ENCODE measurements at regions not wholly inside any gene's neighbourhood (a gene's known extent, or its start where the extent isn't known, plus 50 kb on each side); places are given as distances from the start of the nearest gene placed in this dataset.

DNA sequence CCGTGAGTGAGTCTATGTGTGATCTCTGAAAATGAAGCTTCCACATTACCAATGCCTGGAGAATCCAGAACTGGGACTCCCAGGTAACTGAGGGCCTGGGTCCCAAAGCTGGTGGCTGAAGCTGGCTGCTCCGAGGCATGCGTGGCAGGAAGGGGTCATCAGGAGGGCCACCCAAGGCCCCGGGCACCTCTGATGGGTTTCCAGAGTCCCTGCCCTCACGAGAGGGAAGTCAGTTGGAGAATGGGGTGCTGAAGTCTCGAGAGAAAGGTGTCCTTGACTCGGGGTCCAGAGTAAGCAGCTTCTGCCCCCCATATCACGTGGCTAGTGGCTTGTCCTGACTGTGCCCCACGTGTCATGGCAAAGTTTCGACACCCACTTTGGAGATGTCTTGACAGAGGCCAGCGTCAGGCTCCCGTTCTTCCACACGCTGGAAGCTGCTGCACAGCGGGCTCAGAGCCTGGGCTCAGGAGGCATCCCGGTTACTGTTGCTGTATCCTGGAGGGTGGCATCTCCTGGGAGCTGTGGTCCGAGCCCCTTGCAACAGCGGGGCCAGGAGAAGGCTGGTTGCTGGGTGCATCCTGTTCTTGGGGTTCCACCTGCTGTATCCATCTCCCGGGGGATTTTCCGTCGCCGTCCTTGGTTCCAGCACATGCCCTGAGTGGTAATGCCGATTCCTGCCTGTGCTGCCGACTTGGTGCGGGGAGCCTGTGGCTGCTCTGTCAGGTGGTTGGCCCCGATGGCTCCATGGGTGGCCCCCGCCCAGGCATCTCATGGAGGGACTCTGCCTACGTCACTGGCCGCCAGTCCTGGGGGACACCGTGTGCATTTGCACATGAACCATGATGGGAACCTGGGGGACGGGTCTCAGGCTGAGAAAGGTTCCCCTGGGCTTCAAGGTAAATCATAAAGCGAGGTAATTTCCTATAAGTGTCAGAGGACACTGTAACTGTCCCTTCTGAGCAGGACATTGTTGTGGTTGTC lies 183.3 kb upstream of the HDAC4 start:
- no peak for DNase-seq (ENCODE audit: low read depth in 3 of 3, low spot score in 2 of 3)

DNA sequence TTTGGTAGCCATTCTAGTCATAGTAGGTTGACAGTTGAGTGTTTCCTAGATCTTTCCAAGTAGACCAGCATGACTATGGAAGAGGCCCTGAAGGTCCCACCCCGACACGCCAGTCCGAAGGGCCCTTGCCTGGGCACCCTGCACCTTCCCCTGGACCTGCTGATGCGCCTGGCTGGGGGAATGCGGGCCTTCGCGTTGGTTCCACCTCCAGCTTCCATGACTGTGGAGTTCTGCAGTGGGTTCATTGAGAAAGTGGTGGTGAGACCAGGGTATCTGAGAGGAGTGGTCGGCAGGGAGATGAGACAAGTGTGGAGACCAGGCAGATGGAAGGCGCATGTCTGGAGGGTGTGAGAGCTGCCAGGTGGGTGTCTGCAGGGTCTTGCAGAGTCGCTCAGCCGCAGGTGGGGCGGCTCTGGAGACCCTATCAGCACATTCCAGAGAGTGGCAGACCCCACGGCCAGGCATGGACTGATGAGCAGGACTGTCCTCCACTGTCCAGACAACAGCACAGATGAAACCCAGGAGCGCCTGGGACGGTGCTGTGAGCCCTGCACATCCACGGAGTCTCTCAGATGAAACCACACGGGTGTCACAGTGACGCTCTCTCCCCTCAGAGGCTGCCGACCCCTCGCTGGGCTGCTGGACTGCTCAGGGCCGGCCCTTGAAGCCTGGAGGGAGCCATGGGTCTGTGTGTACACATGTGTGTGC lies 182.5 kb upstream of the HDAC4 start:
- no peak for DNase-seq (ENCODE audit: low read depth in 3 of 3, low spot score in 2 of 3)

- no peak for DNase-seq (ENCODE audit: low read depth in 3 of 3, low spot score in 2 of 3)
Measured at GRCh38 chr2:239582476-239582875, 181.7 kb upstream of the HDAC4 start.

DNA sequence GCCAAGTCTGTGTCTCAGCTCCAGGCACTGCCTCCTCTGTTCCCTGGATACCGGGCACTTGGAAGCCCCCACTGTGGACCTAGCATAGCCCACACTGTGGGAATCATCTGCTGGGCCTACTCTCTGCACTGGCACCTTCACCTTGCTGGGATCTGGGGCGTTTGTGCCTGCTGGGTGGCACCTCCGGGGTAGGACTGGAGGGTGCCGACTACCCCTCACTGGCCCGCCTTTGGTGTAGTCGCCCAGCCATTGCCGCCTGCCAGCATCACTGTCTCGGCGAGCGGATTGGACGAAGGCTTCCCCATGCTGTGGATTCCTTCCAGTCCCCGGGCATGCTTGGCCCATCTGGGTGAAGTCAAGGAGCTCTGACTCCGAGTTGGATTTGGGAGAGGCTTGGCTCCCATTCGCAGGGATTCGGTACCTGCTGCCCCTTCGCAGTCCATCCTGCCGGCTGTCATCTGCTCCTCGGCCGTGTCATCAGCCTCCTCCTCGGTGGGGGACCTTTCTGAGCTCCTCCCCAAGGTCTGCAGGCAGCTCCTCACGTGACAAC lies 180.6 kb upstream of the HDAC4 start:
- no peak for DNase-seq (ENCODE audit: low read depth in 3 of 3, low spot score in 2 of 3)

DNA sequence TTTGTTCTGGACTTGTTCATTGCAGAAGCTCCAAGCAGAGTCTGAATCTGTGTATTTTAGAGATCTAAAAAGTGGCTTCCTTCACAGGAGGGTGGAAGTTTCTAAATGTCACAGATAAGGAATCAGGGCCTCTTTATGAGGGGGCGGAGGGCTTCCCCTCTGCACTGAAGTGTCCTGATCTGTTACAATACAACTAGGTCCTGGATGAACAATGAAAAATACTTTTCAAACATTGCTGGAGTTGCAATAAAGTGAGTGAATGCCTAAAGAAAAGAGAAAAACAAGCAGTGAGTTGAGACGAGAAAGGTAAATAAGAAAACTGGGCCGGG lies 179.3 kb upstream of the HDAC4 start:
- DNase-seq (ENCODE audit: low read depth in 3 of 3, low spot score in 2 of 3), result no peak

GRCh38 chr2:239579524-239580198 lies 178.8 kb upstream of the HDAC4 start:
- no peak for DNase-seq (ENCODE audit: low read depth in 3 of 3, low spot score in 2 of 3)

DNA sequence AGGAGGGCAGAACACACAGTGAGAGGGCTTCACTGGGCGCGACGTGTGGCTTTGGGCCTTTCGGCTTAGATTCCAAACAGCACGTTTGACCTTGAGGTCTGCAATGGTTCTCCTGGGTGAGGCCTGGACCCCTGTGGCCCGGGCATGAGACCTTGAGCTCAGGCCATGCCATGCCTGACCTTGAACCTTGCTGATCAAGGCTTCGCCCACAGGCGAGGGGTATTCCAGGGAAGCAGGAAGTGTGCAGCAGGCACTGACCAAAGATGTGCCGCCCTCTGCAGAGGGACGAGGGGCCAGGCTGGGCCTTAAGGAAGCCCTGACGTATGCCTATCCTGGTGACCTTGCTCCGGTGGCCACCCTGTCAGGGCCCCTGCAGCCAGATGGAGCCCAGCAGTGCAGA lies 178.3 kb upstream of the HDAC4 start:
- no peak for DNase-seq (ENCODE audit: low read depth in 3 of 3, low spot score in 2 of 3)

DNA sequence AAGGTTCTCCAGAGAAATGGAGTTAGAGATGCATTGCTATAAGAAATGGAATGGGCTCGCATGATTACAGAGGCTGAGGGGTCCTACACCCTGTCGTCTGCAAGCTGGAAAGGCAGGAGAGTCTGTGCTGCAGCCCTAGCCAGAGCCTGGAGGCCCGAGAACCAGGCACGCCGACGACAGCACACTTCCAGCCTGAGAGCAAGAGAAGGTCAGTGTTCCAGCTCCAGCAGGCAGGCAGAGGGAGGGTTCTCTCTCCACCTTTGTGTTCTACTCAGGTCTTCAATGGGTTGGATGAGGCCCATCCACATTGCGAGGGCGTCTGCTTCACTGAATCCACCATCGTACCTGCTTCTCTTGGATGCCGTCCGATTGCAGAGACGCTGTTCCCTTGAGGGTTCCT lies 177.6 kb upstream of the HDAC4 start:
- no peak for DNase-seq (ENCODE audit: low read depth in 3 of 3, low spot score in 2 of 3)

- no peak for DNase-seq (ENCODE audit: low read depth in 3 of 3, low spot score in 2 of 3)
Measured at GRCh38 chr2:239577935-239578334, 177.1 kb upstream of the HDAC4 start.

DNA sequence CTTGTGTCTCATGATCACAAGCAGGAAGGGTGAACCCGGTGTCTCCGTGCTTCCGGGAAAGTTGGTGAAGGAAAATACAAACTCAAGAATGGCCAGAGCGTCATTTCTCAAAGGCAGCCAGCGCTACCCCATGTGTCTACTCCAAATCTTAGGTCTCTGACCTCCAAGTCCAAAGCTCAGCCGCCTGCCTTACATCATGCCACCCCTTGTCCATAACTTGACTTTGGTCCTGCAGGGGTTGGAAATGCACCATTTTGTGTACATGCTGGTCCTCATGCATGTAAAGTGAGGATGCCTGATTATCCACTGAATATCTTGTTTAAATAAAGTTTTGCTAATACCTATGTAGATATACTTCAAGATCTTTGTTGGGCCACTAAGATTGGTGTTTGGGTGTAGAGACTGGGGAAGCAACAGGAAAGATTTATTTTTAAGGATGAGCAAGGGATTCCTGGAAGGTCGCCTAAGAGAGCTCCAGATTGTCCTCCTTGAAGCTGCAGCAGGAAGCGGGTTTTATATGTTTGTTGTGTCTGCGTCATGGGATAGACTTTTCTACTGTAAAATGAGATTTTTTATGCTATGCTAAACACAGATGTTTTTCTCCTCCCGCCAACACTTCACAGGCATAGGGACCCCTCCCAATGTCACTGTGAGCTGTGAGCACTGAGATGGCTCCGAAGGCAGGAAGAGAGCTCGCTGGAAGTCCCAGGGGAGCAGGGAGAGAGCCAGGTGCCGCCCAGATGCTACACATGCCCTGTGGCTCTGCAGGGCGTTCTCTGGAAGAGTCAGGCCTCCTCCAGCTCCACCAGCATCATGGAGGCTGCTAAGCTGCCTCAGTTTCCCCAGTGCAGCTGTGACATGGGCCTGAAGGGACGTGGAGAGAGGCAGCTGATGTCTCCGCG lies 176.2 kb upstream of the HDAC4 start:
- no peak for DNase-seq (ENCODE audit: low read depth in 3 of 3, low spot score in 2 of 3)

DNA sequence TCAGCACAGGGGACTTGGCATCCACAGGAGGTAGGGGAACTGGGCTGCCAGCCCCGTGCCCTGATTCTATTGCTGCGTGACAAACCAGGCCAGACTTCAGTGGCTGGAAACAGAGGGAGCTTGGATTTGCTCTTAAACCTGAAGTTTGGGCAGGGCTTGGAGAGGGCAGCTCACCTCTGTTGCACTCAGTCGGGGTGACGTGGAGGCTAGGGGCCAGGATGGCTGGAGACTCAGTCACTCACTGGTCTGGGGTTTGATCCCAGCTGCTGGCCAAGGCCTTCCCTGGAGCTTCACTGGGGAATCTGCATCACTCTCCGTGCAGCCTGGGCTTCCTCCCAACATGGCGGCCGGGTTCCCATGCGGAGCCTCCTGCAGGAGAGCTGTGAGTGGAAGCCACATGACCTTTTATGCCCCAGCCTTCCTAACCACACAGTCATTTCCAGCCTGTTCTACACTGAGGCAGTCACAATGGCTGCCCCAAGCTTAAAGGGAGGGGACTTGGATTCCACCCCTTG lies 175.2 kb upstream of the HDAC4 start:
- no peak for DNase-seq (ENCODE audit: low read depth in 3 of 3, low spot score in 2 of 3)

DNA sequence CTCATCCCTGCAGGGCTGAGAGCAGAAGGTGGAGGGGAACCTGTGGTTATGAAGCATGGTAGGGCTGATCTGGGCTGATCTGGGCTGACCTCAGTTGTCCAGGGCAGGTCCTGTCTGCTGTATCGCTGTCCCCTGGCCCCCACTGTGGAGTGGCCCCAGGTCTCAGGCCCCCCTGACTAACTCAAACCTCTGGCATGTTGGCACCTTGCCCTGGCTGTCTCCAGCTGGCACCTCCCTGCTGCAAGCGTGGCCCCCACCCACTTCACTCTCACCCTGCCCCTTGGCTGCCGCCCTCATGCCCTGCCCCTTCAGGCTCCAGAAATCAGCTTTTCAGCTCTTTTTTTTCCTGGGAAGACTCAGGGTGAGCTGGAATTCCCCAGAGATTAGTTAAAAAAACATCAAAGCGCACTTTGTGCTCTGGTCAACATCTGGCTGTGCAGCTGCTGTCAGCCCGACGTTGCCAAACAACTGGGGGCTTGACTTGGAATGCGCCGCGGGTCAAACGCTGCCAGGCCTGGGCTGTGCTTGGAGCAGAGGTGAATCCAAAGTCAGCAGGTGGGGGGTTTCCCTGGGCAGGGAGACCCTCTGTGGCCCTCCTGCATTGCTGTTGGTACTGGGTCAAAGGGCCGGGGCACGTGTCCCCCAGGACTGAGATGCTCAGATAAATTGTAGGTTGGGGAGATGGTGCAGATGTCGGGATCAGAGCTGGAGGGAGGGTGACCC lies 173.8 kb upstream of the HDAC4 start:
- no peak for DNase-seq (ENCODE audit: low read depth in 3 of 3, low spot score in 2 of 3)

DNA sequence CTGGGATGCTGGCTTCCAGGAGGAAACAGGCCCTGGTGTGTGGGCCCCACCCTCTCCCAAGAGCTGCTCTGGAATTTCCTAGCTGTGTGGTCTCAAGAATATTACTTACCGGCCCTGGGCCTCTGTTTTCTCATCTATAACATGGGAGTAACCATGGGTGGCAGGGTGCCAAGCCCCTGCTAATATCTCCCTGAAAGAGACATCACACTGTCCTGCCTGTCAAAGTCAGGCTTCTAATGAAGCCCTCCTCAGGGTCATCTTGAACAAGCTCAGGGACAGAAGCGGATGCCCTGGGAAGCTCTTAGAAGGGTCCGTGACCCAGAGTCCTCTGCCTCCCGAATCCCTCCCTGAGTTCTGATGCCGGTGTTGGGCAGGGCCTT lies 173.2 kb upstream of the HDAC4 start:
- DNase-seq (ENCODE audit: low read depth in 3 of 3, low spot score in 2 of 3), result no peak

GRCh38 chr2:239570971-239571520 lies 170.2 kb upstream of the HDAC4 start:
- DNase-seq (ENCODE audit: low read depth in 3 of 3, low spot score in 2 of 3), result no peak

- no peak for DNase-seq (ENCODE audit: low read depth in 3 of 3, low spot score in 2 of 3)
Measured at GRCh38 chr2:239570216-239570925, 169.6 kb upstream of the HDAC4 start.

DNA sequence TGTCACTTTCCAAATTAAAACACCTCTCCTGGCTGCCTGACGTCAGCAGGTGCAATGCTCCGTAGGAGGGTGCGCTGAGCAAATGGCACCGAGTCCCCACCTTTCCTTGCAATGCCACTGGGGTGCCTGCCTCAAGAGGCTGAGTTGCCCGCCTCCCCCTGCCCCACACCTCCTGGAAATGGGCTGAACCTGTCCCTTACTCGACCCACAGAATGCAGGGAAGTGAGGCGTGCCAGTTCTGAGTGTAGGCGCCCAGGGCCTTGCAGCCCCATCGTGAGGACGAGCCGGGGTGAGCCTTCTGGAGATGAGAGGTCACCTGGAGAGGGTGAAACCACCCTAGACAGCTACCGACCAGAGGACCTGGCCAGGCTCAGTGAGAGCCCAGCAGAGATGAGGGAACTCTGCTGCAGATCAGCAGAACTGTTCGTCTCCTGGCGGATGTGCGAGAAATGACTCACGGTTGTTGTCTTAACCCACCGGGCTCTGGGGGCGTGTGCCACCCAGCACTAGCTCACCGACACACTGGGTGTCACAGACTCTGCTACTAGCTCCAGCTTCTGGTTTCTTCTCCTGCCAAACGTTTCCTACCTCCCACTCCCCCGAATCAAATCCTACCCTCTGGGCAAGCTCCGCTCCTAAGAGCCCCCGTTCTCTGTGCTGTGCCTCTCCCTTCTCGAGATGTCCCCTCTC lies 168.7 kb upstream of the HDAC4 start:
- no peak for DNase-seq (ENCODE audit: low read depth in 3 of 3, low spot score in 2 of 3)

GRCh38 chr2:239568601-239569000 lies 167.8 kb upstream of the HDAC4 start:
- DNase-seq (ENCODE audit: low read depth in 3 of 3, low spot score in 2 of 3), result no peak

DNA sequence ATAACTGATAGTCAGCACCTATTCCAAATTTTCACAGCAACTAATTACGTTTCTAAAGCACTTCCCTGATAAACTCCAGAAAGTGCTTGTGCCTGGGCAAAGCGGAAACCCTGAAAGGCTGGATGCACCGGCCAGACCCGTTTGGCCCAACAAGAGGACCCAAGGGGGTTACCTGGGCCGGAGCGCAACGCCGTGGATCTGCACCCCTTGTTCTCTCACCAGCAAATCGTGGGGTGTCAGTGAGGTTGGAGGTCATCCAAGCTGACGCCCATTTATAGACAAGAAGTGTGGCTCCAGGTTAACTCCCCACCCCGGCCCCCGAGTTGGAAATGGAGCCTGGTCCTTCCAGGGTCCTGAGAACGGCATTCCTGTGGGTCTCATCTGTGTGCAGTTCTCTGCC lies 167.0 kb upstream of the HDAC4 start:
- no peak for DNase-seq (ENCODE audit: low read depth in 3 of 3, low spot score in 2 of 3)

All from right renal cortex interstitium (tissue), 3 donors.